ENCODE measurements at regions not wholly inside any gene's neighbourhood (a gene's known extent, or its start where the extent isn't known, plus 50 kb on each side); places are given as distances from the start of the nearest gene placed in this dataset.

- H3K27me3 ChIP-seq (replicated peaks; ENCODE audit: insufficient read depth): no peaks in the 10 kb centered on the region
- TF ChIP-seq EZH2phosphoT487 (IDR thresholded peaks at IDR 0.05; ENCODE audit: insufficient read depth, low read depth) (no peak), EZH2 (IDR thresholded peaks at IDR 0.05; ENCODE audit: insufficient read depth, poor library complexity, severe bottlenecking) (no peak)
- H3K27ac ChIP-seq: no peak overlapping the region
- peaks cover 16% of the 10 kb centered on the region; the same call in 1 of the 2 replicates for H3F3A ChIP-seq (ENCODE audit: insufficient read depth)
- no peak overlapping the region for H3K9ac ChIP-seq
- H3K9me2 ChIP-seq (ENCODE audit: insufficient read depth): no peaks in the 10 kb centered on the region
- no peaks in the 10 kb centered on the region for H3K79me2 ChIP-seq (ENCODE audit: insufficient read depth)
- no peaks in the 10 kb centered on the region for H3K9me3 ChIP-seq (ENCODE audit: low read depth)
- H2AFZ ChIP-seq: peak overlapping the region; percentile 55
- H3K4me2 ChIP-seq (ENCODE audit: unreplicated experiment): no peak overlapping the region
- peaks cover 12% of the 10 kb centered on the region for H3K4me1 ChIP-seq (ENCODE audit: insufficient read depth)
- no peak overlapping the region for H3K4me3 ChIP-seq
- peak; percentile 24 for DNase-seq
- in situ Hi-C loops (cut with MboI): no loop called here
- 29 to 30% methylated on average over 19 of the region's 19 CpGs for WGBS, 2 experiments (ENCODE audit: low coverage in 1 of 2, low lambda C conversion rate in 2 of 2, missing lambda C conversion rate in 2 of 2)
- H3K36me3 ChIP-seq (ENCODE audit: low read depth): no peaks in the 10 kb centered on the region
- H4K20me1 ChIP-seq (ENCODE audit: insufficient read depth): no peaks in the 10 kb centered on the region
Measured at GRCh38 chr13:28583651-28584091, 75.3 kb upstream of the POMP start.

- Histone ChIP-seq H3F3A (ENCODE audit: insufficient read depth) (peaks cover 16% of the 10 kb centered on the region; the same call in 1 of the 2 replicates), H3K36me3 (ENCODE audit: low read depth) (no peaks in the 10 kb centered on the region), H2AFZ (no peak overlapping the region), H3K4me3 (no peak overlapping the region), H3K79me2 (ENCODE audit: insufficient read depth) (no peaks in the 10 kb centered on the region), H3K9me3 (ENCODE audit: low read depth) (no peaks in the 10 kb centered on the region), H3K27ac (no peak overlapping the region), H3K9ac (no peak overlapping the region), H3K4me2 (ENCODE audit: unreplicated experiment) (no peak overlapping the region), H3K27me3 (replicated peaks; ENCODE audit: insufficient read depth) (no peaks in the 10 kb centered on the region), H3K9me2 (ENCODE audit: insufficient read depth) (no peaks in the 10 kb centered on the region), H3K4me1 (ENCODE audit: insufficient read depth) (peaks cover 12% of the 10 kb centered on the region), H4K20me1 (ENCODE audit: insufficient read depth) (no peaks in the 10 kb centered on the region)
- TF ChIP-seq EZH2 (IDR thresholded peaks at IDR 0.05; ENCODE audit: insufficient read depth, poor library complexity, severe bottlenecking) (no peak), EZH2phosphoT487 (IDR thresholded peaks at IDR 0.05; ENCODE audit: insufficient read depth, low read depth) (no peak)
- 87 to 89% methylated on average over 8 of the region's 8 CpGs for WGBS, 2 experiments (ENCODE audit: low coverage in 1 of 2, low lambda C conversion rate in 2 of 2, missing lambda C conversion rate in 2 of 2)
- in situ Hi-C loops (cut with MboI): no loop called here
- DNase-seq: no peak
Measured at GRCh38 chr13:28582892-28583240, 76.1 kb upstream of the POMP start.

DNA sequence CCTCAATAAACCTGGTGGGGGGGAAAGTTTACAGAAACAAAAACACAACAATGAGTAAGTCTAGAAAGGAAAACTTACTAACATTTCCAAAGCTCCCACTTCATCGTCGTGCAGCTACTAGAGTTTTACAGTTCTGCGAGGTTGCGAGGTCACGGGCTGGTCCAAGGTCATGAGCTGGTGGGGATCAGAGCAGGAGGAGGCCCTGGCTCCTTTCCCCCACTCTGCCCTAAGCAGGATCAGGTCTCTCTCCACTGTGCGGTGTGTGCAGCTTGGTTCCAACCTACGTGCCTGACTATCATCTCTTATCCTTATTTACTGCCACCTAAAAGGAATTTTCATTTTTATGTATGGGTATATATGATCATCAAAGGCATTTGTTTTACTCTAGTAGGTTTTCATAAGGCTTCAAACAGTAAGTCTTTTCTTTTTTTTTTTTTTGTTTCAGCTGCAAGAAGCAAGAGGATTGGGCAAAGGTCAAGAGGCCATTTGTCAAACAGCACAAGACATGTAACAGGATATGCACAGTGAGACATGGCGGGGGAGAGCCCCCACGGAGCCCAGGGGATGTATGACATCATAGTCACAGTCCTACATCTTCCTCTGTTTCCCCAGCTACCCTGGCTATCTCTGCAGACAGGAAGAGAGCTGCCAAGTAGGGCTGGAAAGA lies 76.6 kb upstream of the POMP start:
- H3K4me2 ChIP-seq (ENCODE audit: unreplicated experiment): no peak overlapping the region
- H3K27me3 ChIP-seq (replicated peaks; ENCODE audit: insufficient read depth): no peaks in the 10 kb centered on the region
- no peak overlapping the region for H2AFZ ChIP-seq
- in situ Hi-C loops (cut with MboI): no loop called here
- H3K4me3 ChIP-seq: no peak overlapping the region
- H3K9me3 ChIP-seq (ENCODE audit: low read depth): no peaks in the 10 kb centered on the region
- H3F3A ChIP-seq (ENCODE audit: insufficient read depth): peaks cover 16% of the 10 kb centered on the region; the same call in 1 of the 2 replicates
- H3K4me1 ChIP-seq (ENCODE audit: insufficient read depth): peaks cover 12% of the 10 kb centered on the region
- no peak for DNase-seq
- H3K9me2 ChIP-seq (ENCODE audit: insufficient read depth): no peaks in the 10 kb centered on the region
- TF ChIP-seq EZH2phosphoT487 (IDR thresholded peaks at IDR 0.05; ENCODE audit: insufficient read depth, low read depth) (no peak), EZH2 (IDR thresholded peaks at IDR 0.05; ENCODE audit: insufficient read depth, poor library complexity, severe bottlenecking) (no peak)
- H3K36me3 ChIP-seq (ENCODE audit: low read depth): no peaks in the 10 kb centered on the region
- no peak overlapping the region for H3K27ac ChIP-seq
- no peaks in the 10 kb centered on the region for H4K20me1 ChIP-seq (ENCODE audit: insufficient read depth)
- no peak overlapping the region for H3K9ac ChIP-seq
- H3K79me2 ChIP-seq (ENCODE audit: insufficient read depth): no peaks in the 10 kb centered on the region
- WGBS, 2 experiments (ENCODE audit: low coverage in 1 of 2, low lambda C conversion rate in 2 of 2, missing lambda C conversion rate in 2 of 2): 86 to 88% methylated on average over 9 of the region's 9 CpGs

DNA sequence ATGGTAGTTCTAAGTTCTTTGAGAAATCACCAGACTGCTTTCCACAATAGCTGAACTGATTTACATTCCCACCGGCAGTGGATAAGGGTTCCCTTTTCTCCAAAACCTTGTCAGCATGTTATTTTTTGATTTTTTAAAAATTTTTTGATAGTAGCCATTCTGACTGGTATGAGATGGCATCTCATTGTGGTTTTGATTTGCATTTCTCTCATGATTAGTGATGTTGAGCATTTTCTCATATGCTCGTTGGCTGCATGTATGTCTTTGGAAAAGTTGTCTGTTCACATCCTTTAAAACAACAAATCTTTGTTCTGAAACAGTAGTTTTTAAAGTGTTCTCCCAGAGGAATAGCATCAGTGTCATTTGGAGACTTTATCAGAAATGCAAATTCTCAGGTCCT lies 77.5 kb upstream of the POMP start:
- H3K79me2 ChIP-seq (ENCODE audit: insufficient read depth): no peaks in the 10 kb centered on the region
- H3K9me3 ChIP-seq (ENCODE audit: low read depth): no peaks in the 10 kb centered on the region
- no peak for TF ChIP-seq EZH2 (IDR thresholded peaks at IDR 0.05; ENCODE audit: insufficient read depth, poor library complexity, severe bottlenecking)
- TF ChIP-seq EZH2phosphoT487 (IDR thresholded peaks at IDR 0.05; ENCODE audit: insufficient read depth, low read depth): no peak
- no peak overlapping the region for H3K4me2 ChIP-seq (ENCODE audit: unreplicated experiment)
- peaks cover 12% of the 10 kb centered on the region for H3K4me1 ChIP-seq (ENCODE audit: insufficient read depth)
- H3K9ac ChIP-seq: no peak overlapping the region
- no peak overlapping the region for H3K4me3 ChIP-seq
- no peak for DNase-seq
- H4K20me1 ChIP-seq (ENCODE audit: insufficient read depth): no peaks in the 10 kb centered on the region
- H3K9me2 ChIP-seq (ENCODE audit: insufficient read depth): no peaks in the 10 kb centered on the region
- no peak overlapping the region for H3K27ac ChIP-seq
- no peak overlapping the region for H2AFZ ChIP-seq
- in situ Hi-C loops (cut with MboI): no loop called here
- no peaks in the 10 kb centered on the region for H3K36me3 ChIP-seq (ENCODE audit: low read depth)
- peaks cover 16% of the 10 kb centered on the region; the same call in 1 of the 2 replicates for H3F3A ChIP-seq (ENCODE audit: insufficient read depth)
- WGBS, 2 experiments (ENCODE audit: low coverage in 1 of 2, low lambda C conversion rate in 2 of 2, missing lambda C conversion rate in 2 of 2): 88 to 92% methylated on average over 2 of the region's 2 CpGs
- H3K27me3 ChIP-seq (replicated peaks; ENCODE audit: insufficient read depth): no peaks in the 10 kb centered on the region
